ENCODE measurements at regions not wholly inside any gene's neighbourhood (a gene's known extent, or its start where the extent isn't known, plus 50 kb on each side); places are given as distances from the start of the nearest gene placed in this dataset.

DNA sequence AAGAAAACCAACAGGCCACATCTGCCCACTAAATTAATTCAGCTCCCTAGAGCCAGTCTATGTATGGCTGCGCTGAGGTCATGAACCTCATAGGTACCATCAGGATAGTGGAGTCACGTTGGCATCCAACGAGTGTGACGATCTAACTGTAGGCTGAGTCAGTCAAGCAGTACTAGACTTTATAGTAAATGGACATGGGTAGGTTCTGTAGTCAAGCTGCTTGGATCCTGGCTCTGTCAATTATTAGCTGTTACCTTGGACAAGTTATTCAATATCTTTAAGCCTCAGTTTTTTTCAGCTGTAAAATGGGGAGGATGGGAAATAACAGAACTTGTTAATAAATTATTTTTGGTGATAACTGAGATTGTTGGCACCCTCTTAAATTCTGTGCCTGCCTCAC is 432.4 kb upstream of the RASGEF1B start:
- TF ChIP-seq, protein P1, sequence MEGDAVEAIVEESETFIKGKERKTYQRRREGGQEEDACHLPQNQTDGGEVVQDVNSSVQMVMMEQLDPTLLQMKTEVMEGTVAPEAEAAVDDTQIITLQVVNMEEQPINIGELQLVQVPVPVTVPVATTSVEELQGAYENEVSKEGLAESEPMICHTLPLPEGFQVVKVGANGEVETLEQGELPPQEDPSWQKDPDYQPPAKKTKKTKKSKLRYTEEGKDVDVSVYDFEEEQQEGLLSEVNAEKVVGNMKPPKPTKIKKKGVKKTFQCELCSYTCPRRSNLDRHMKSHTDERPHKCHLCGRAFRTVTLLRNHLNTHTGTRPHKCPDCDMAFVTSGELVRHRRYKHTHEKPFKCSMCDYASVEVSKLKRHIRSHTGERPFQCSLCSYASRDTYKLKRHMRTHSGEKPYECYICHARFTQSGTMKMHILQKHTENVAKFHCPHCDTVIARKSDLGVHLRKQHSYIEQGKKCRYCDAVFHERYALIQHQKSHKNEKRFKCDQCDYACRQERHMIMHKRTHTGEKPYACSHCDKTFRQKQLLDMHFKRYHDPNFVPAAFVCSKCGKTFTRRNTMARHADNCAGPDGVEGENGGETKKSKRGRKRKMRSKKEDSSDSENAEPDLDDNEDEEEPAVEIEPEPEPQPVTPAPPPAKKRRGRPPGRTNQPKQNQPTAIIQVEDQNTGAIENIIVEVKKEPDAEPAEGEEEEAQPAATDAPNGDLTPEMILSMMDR (IDR thresholded peaks at IDR 0.05): no peak
- no peak for TF ChIP-seq EZH2 (IDR thresholded peaks at IDR 0.05)
- no peak for TF ChIP-seq EZH2phosphoT487 (IDR thresholded peaks at IDR 0.05)

Measured in neural progenitor cell (in vitro differentiated cells).